ENCODE measurements at regions not wholly inside any gene's neighbourhood (a gene's known extent, or its start where the extent isn't known, plus 50 kb on each side); places are given as distances from the start of the nearest gene placed in this dataset.

DNA sequence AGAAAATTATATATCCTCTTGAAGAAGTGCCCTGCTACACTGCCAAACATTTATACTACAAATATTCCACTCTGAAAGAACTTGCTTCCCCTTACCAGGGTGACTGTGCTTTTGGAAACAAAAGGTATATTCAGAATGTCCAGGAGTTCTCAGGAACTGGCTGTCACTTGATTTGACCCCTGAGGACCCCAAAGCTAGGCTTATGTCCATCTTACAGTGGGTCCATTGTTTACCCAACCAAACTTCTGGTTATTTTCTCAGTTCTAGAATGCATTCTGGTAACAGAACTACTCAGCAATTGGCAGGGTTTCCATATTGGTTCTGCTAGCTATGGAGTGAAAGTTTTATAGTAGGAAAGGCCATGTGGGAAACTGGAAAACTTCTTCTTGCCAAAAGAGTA, 207.1 kb upstream of the KCTD3 start:
- Histone ChIP-seq H2AFZ (ENCODE audit: low read length, unreplicated experiment) (no peak overlapping the region), H3K27ac (ENCODE audit: low read depth, low read length) (no peak overlapping the region), H3K4me3 (ENCODE audit: low read depth, low read length) (no peak overlapping the region), H3K4me1 (ENCODE audit: control insufficient read depth, insufficient read depth, low read length, unreplicated experiment) (no peaks in the 10 kb centered on the region), H3K79me2 (ENCODE audit: control insufficient read depth, insufficient read depth, low read length, unreplicated experiment) (no peaks in the 10 kb centered on the region), H3K27me3 (ENCODE audit: insufficient read depth, low read length) (no peaks in the 10 kb centered on the region), H3K36me3 (ENCODE audit: insufficient read depth, low read length) (no peaks in the 10 kb centered on the region)

DNA sequence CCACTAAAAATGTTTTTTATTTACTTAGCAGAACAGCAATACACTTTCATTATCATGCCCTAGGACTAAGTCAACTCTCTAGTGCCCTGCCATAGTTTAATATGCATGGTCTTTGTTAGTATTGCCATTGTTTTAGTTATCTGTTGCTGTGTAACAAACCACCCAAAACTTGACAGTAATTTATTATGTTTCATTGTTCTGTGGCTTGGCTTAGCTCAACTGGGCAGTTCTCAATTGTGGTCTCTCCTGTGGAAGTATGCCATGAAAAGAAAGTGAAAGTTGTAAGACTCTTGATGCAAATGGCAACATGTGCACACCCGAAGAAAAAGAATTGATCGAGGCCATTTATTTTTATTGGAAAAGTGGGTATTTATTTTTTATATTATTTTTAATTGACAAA, 206.3 kb upstream of the KCTD3 start:
- no peaks in the 10 kb centered on the region for H3K36me3 ChIP-seq (ENCODE audit: insufficient read depth, low read length)
- no peak overlapping the region for H2AFZ ChIP-seq (ENCODE audit: low read length, unreplicated experiment)
- no peaks in the 10 kb centered on the region for H3K4me1 ChIP-seq (ENCODE audit: control insufficient read depth, insufficient read depth, low read length, unreplicated experiment)
- H3K79me2 ChIP-seq (ENCODE audit: control insufficient read depth, insufficient read depth, low read length, unreplicated experiment), result no peaks in the 10 kb centered on the region
- H3K4me3 ChIP-seq (ENCODE audit: low read depth, low read length), result no peak overlapping the region
- H3K27ac ChIP-seq (ENCODE audit: low read depth, low read length), result no peak overlapping the region
- no peaks in the 10 kb centered on the region for H3K27me3 ChIP-seq (ENCODE audit: insufficient read depth, low read length)

DNA sequence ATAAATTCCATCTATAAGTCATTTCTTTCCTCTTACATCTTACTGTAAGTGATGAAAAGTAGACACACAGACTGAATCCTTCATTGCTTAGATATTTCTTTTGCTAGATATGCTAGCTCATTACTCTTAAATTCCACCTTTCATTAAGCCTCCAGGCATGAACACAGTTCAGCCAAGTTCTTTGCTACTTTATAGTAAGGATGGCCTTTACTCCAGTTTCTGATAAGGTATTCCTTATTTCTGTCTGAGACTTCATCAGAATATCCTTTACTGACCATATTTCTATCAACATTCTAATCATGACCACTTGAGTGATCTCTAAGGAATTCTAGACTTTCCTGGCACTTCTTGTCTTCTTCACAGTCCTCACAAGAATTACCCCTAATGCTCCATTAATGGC, 191.7 kb upstream of the KCTD3 start:
- H2AFZ ChIP-seq (ENCODE audit: low read length, unreplicated experiment), result no peak overlapping the region
- no peak overlapping the region for H3K4me3 ChIP-seq (ENCODE audit: low read depth, low read length)
- no peaks in the 10 kb centered on the region for H3K36me3 ChIP-seq (ENCODE audit: insufficient read depth, low read length)
- no peak overlapping the region for H3K27ac ChIP-seq (ENCODE audit: low read depth, low read length)
- H3K27me3 ChIP-seq (ENCODE audit: insufficient read depth, low read length), result no peaks in the 10 kb centered on the region
- no peaks in the 10 kb centered on the region for H3K79me2 ChIP-seq (ENCODE audit: control insufficient read depth, insufficient read depth, low read length, unreplicated experiment)
- H3K4me1 ChIP-seq (ENCODE audit: control insufficient read depth, insufficient read depth, low read length, unreplicated experiment), result peaks cover 11% of the 10 kb centered on the region

DNA sequence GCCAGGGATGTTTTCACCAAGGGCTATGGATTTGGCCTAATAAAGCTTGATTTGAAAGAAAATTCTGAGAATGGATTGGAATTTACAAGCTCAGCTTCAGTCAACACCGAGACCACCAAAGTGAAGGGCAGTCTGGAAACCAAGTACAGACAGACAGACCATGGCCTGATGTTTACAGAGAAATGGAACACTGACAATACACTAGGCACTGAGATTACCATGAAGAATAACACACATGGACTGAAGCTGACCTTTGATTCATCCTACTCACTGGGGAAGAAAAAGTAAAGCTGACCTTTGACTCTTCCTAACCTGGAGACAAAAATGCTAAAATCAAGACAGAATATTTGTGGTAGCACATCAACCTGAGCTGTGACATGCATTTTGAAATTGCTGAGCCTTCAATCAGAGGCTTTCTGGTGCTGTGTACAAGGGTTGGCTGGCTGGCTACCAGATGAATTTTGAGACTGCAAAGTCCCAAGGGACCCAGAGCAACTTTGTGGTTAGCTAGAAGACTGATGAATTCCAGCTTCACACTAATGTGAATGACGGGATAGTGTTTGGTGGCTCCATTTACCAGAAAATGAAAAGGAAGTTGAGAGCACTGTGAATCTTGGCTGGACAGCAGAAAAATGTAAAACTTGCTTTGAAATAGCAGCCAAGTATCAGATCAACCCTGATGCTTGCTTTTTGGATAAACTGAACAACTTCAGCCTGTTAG, 190.4 kb upstream of the KCTD3 start:
- Histone ChIP-seq H3K27ac (ENCODE audit: low read depth, low read length) (no peak overlapping the region), H3K4me1 (ENCODE audit: control insufficient read depth, insufficient read depth, low read length, unreplicated experiment) (peaks cover 11% of the 10 kb centered on the region), H2AFZ (ENCODE audit: low read length, unreplicated experiment) (no peak overlapping the region), H3K79me2 (ENCODE audit: control insufficient read depth, insufficient read depth, low read length, unreplicated experiment) (no peaks in the 10 kb centered on the region), H3K36me3 (ENCODE audit: insufficient read depth, low read length) (no peaks in the 10 kb centered on the region), H3K27me3 (ENCODE audit: insufficient read depth, low read length) (no peaks in the 10 kb centered on the region), H3K4me3 (ENCODE audit: low read depth, low read length) (no peak overlapping the region)

DNA sequence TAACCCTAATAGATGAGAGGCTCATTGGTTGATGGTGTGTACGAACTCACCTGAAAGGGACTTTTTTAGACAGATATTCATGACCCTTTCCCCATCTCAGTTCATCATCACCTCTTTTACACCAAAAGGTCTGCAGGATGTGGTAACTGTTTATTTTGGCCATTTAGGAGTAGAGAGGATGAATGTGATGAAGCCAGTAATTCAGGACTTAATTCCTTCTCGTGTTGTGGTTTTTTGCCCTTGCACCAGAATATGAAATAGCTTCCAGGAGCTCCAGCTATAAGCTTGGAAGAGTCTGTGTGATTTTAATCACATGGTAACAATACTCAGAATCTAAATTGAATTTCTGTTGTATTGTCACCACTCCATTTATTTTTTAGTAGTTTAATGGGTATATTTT, 189.4 kb upstream of the KCTD3 start:
- H3K79me2 ChIP-seq (ENCODE audit: control insufficient read depth, insufficient read depth, low read length, unreplicated experiment), result no peaks in the 10 kb centered on the region
- no peak overlapping the region for H3K4me3 ChIP-seq (ENCODE audit: low read depth, low read length)
- no peaks in the 10 kb centered on the region for H3K27me3 ChIP-seq (ENCODE audit: insufficient read depth, low read length)
- H2AFZ ChIP-seq (ENCODE audit: low read length, unreplicated experiment), result no peak overlapping the region
- no peaks in the 10 kb centered on the region for H3K36me3 ChIP-seq (ENCODE audit: insufficient read depth, low read length)
- no peak overlapping the region for H3K27ac ChIP-seq (ENCODE audit: low read depth, low read length)
- peaks cover 11% of the 10 kb centered on the region for H3K4me1 ChIP-seq (ENCODE audit: control insufficient read depth, insufficient read depth, low read length, unreplicated experiment)

DNA sequence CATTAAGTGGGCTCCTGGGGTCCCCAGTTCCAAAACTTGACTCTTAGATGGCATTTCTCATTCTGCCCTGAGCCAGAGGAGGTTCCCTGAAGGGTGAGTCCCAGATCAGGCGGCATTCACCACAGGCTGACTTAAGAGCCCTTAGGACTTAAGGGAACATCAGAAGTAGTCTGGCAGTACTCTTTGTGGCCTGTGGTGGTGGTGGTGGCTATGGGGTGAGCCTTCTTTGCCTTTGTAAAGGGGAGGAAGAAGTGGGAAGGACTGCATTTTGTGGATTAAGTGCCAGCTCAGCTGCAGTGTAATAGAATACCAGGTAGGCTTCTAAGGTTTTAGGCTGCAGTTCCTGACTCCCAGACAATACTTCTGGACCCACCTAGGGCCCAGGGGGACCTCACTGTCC, 186.5 kb upstream of the KCTD3 start:
- Histone ChIP-seq H3K27me3 (ENCODE audit: insufficient read depth, low read length) (no peaks in the 10 kb centered on the region), H3K4me1 (ENCODE audit: control insufficient read depth, insufficient read depth, low read length, unreplicated experiment) (peaks cover 11% of the 10 kb centered on the region), H2AFZ (ENCODE audit: low read length, unreplicated experiment) (no peak overlapping the region), H3K79me2 (ENCODE audit: control insufficient read depth, insufficient read depth, low read length, unreplicated experiment) (no peaks in the 10 kb centered on the region), H3K27ac (ENCODE audit: low read depth, low read length) (no peak overlapping the region), H3K36me3 (ENCODE audit: insufficient read depth, low read length) (no peaks in the 10 kb centered on the region), H3K4me3 (ENCODE audit: low read depth, low read length) (no peak overlapping the region)

DNA sequence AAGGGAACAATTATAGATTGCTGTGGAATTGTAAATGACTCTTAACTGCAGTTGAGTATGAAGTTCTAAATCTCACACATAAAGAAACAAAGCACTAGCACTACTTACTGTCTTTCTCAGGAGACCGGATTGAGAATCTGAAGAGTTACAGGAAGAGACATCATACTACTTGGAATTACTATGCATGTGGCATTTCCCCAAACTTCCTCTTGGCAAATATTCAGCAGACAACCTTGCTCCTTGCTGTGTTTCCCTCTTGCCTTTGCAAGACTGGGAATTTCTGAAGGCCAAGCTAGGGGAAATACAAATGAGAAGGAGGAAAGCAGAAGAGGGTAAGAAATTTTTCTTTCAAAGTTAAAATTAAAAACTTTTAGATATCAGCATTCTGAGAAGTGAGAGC, 173.6 kb upstream of the KCTD3 start:
- Histone ChIP-seq H3K79me2 (ENCODE audit: control insufficient read depth, insufficient read depth, low read length, unreplicated experiment) (no peaks in the 10 kb centered on the region), H3K27ac (ENCODE audit: low read depth, low read length) (no peak overlapping the region), H2AFZ (ENCODE audit: low read length, unreplicated experiment) (no peak overlapping the region), H3K36me3 (ENCODE audit: insufficient read depth, low read length) (no peaks in the 10 kb centered on the region), H3K4me1 (ENCODE audit: control insufficient read depth, insufficient read depth, low read length, unreplicated experiment) (no peaks in the 10 kb centered on the region), H3K4me3 (ENCODE audit: low read depth, low read length) (no peak overlapping the region), H3K27me3 (ENCODE audit: insufficient read depth, low read length) (no peaks in the 10 kb centered on the region)

DNA sequence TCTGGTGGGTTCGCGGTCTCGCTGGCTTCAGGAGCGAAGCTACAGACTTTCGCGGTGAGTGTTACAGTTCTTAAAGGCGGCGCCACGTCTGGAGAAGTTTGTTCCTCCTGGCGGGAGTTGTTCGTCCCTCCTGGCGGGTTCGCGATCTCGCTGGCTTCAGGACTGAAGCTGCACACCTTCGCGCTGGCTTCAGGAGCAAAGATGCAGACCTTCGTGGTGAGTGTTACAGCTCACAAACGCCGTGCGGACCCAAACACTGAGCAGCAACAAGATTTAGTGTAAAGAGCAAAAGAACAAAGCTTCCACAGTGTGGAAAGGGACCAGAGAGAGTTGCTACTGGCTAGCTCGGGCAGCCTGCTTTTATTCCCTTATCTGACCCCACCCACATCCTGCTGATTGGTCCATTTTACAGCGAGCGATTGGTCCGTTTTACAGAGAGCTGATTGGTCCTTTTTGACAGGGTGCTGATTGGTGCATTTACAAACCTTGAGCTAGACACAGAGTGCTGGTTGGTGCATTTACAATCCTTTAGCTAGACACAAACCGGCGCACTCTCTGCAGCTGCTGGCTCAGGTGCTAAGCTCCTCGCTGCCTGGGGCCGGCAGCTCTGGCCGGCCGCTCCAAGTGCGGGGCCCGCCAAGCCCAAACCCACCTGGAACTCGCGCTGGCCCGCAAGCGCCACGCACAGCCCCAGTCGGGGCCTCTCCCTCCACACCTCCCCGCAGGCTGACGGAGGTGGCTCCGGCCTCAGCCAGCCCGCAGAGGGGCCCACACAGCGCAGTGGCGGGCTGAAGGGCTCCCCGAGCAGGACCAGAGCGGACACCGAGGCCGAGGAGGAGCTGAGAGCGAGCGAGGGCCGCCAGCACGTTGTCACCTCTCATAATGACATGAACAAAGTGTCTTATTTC, 172.8 kb upstream of the KCTD3 start:
- no peak overlapping the region for H3K4me3 ChIP-seq (ENCODE audit: low read depth, low read length)
- no peak overlapping the region for H2AFZ ChIP-seq (ENCODE audit: low read length, unreplicated experiment)
- no peaks in the 10 kb centered on the region for H3K36me3 ChIP-seq (ENCODE audit: insufficient read depth, low read length)

DNA sequence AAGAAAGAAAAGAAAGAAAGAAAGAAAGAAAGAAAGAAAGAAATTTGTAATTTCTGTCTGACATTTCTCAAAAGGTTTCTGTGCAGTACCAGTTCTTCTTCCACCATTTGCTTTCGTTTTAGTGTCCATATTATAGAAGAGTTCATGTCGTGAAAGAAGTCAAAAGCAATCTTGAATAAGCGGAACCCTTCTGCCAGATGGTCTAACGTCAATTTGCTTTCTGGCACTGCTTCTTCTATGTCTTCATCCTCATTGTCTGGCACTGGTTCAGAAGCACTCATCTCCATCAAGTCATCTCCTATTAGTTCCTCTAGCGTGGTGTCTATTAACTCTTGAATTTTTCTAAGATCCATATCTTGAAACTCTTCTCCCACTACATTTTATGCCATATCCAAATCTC, 170.0 kb upstream of the KCTD3 start:
- peak overlapping the region; percentile 39; the same call in 1 of the 2 replicates for H3K4me3 ChIP-seq (ENCODE audit: low read depth, low read length)
- no peaks in the 10 kb centered on the region for H3K36me3 ChIP-seq (ENCODE audit: insufficient read depth, low read length)
- H3K27ac ChIP-seq (ENCODE audit: low read depth, low read length), result no peak overlapping the region
- H3K79me2 ChIP-seq (ENCODE audit: control insufficient read depth, insufficient read depth, low read length, unreplicated experiment), result no peaks in the 10 kb centered on the region
- no peaks in the 10 kb centered on the region for H3K27me3 ChIP-seq (ENCODE audit: insufficient read depth, low read length)
- H3K4me1 ChIP-seq (ENCODE audit: control insufficient read depth, insufficient read depth, low read length, unreplicated experiment), result no peaks in the 10 kb centered on the region
- no peak overlapping the region for H2AFZ ChIP-seq (ENCODE audit: low read length, unreplicated experiment)

More for the DNA sequence above, 172.8 kb upstream of the KCTD3 start:
- H3K79me2 ChIP-seq (ENCODE audit: control insufficient read depth, insufficient read depth, low read length, unreplicated experiment), result no peaks in the 10 kb centered on the region
- H3K27me3 ChIP-seq (ENCODE audit: insufficient read depth, low read length), result no peaks in the 10 kb centered on the region
- no peaks in the 10 kb centered on the region for H3K4me1 ChIP-seq (ENCODE audit: control insufficient read depth, insufficient read depth, low read length, unreplicated experiment)
- no peak overlapping the region for H3K27ac ChIP-seq (ENCODE audit: low read depth, low read length)

DNA sequence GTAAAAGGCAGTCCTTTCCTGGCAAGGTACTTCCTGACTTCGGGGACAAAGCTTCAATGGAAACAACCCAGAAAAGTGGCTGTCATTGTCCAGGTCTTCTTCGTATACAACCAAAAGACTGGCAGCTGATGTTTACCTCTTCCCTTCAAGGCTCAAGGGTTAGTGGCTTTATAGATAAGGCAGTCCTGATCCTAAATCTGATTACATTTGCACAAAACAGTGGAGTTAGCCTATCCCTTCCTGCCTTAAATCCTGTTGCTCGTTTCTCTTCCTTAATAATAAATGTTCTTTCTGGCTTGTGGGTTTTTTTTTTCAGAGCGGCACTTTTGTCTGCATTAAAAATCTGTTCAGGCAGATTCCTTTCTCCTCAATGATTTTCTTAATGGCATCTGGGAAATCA, 169.3 kb upstream of the KCTD3 start:
- H3K27me3 ChIP-seq (ENCODE audit: insufficient read depth, low read length), result no peaks in the 10 kb centered on the region
- no peak overlapping the region for H3K27ac ChIP-seq (ENCODE audit: low read depth, low read length)
- H3K36me3 ChIP-seq (ENCODE audit: insufficient read depth, low read length), result no peaks in the 10 kb centered on the region
- H3K4me1 ChIP-seq (ENCODE audit: control insufficient read depth, insufficient read depth, low read length, unreplicated experiment), result no peaks in the 10 kb centered on the region
- H2AFZ ChIP-seq (ENCODE audit: low read length, unreplicated experiment), result no peak overlapping the region
- H3K79me2 ChIP-seq (ENCODE audit: control insufficient read depth, insufficient read depth, low read length, unreplicated experiment), result no peaks in the 10 kb centered on the region
- no peak overlapping the region for H3K4me3 ChIP-seq (ENCODE audit: low read depth, low read length)

DNA sequence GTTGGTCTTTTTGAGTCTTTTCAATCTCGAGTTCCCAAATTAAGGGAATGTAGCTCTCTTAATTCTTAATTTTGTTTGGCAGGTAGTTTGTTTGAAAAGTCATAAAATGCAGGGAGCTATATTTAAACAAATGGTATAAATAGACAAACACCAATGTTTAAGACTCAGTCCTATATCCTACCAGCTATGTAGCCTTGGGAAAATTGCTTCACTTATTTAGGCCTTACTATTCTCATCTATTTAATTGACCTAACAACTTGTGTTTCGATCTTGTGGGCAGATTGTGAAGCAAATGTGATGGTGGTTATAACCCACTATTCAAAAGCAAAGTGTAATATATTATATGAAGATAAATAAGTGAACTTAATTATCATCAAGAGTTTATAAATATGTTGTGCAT, 167.3 kb upstream of the KCTD3 start:
- Histone ChIP-seq H3K36me3 (ENCODE audit: insufficient read depth, low read length) (no peaks in the 10 kb centered on the region), H3K4me1 (ENCODE audit: control insufficient read depth, insufficient read depth, low read length, unreplicated experiment) (no peaks in the 10 kb centered on the region), H3K27me3 (ENCODE audit: insufficient read depth, low read length) (no peaks in the 10 kb centered on the region), H3K27ac (ENCODE audit: low read depth, low read length) (no peak overlapping the region), H2AFZ (ENCODE audit: low read length, unreplicated experiment) (no peak overlapping the region), H3K4me3 (ENCODE audit: low read depth, low read length) (no peak overlapping the region), H3K79me2 (ENCODE audit: control insufficient read depth, insufficient read depth, low read length, unreplicated experiment) (no peaks in the 10 kb centered on the region)

Measured in ACC112 (cell line).